ENCODE measurements at regions not wholly inside any gene's neighbourhood (a gene's known extent, or its start where the extent isn't known, plus 50 kb on each side); places are given as distances from the start of the nearest gene placed in this dataset.
A peak's percentile ranks its signal among the peaks of the same experiment; 100 is the strongest.

GRCh38 chr7:91323626-91324158, 59.5 kb downstream of the FZD1 start:
- no peak for ATAC-seq

GRCh38 chr7:91324663-91325062, 60.4 kb downstream of the FZD1 start:
- ATAC-seq = no peak

- no peak for ATAC-seq
Observed at GRCh38 chr7:91325726-91326125, 61.5 kb downstream of the FZD1 start.

- ATAC-seq = no peak
Observed at GRCh38 chr7:91326516-91327199, 62.4 kb downstream of the FZD1 start.

- no peak for ATAC-seq
Observed at GRCh38 chr7:91327346-91327745, 63.1 kb downstream of the FZD1 start.

- ATAC-seq = no peak
Observed at GRCh38 chr7:91329571-91329970, 65.3 kb downstream of the FZD1 start.

GRCh38 chr7:91330191-91330808, 66.1 kb downstream of the FZD1 start:
- no peak for ATAC-seq

- ATAC-seq = no peak
Observed at GRCh38 chr7:91330866-91331265, 66.6 kb downstream of the FZD1 start.

GRCh38 chr7:91336106-91336505, 71.9 kb downstream of the FZD1 start:
- ATAC-seq = no peak

- no peak for ATAC-seq
Observed at GRCh38 chr7:91338226-91339020, 74.2 kb downstream of the FZD1 start.

- no peak for ATAC-seq
Observed at GRCh38 chr7:91342346-91342745, 78.1 kb downstream of the FZD1 start.

- no peak for ATAC-seq
Observed at GRCh38 chr7:91343420-91343960, 79.3 kb downstream of the FZD1 start.

- ATAC-seq = no peak
Observed at GRCh38 chr7:91343996-91344629, 79.9 kb downstream of the FZD1 start.

- ATAC-seq = no peak
Observed at GRCh38 chr7:91344911-91345310, 80.7 kb downstream of the FZD1 start.

- no peak for ATAC-seq
Observed at GRCh38 chr7:91345449-91345848, 81.2 kb downstream of the FZD1 start.

GRCh38 chr7:91346426-91346825, 82.2 kb downstream of the FZD1 start:
- no peak for ATAC-seq

GRCh38 chr7:91347290-91347689, 83.1 kb downstream of the FZD1 start:
- no peak for ATAC-seq

- ATAC-seq = no peak
Observed at GRCh38 chr7:91348711-91349110, 84.5 kb downstream of the FZD1 start.

- ATAC-seq = peak; percentile 58
Observed at GRCh38 chr7:91351374-91351773, 87.1 kb downstream of the FZD1 start.

- no peak for ATAC-seq
Observed at GRCh38 chr7:91352091-91352490, 87.9 kb downstream of the FZD1 start.

- no peak for ATAC-seq
Observed at GRCh38 chr7:91353848-91354247, 89.6 kb downstream of the FZD1 start.

GRCh38 chr7:91355695-91356435, 91.6 kb downstream of the FZD1 start:
- no peak for ATAC-seq

Data from esophagus mucosa (tissue), 1 donor.